ENCODE measurements at regions not wholly inside any gene's neighbourhood (a gene's known extent, or its start where the extent isn't known, plus 50 kb on each side); places are given as distances from the start of the nearest gene placed in this dataset.

- no peak for DNase-seq
Measured at GRCh38 chr5:128736553-128736952, 198.5 kb upstream of the FBN2 start.

- no peak for DNase-seq
Measured at GRCh38 chr5:128749136-128749898, 211.3 kb upstream of the FBN2 start.

GRCh38 chr5:128750155-128750554 lies 212.1 kb upstream of the FBN2 start:
- DNase-seq, result no peak

- DNase-seq, result no peak
Measured at GRCh38 chr5:128757196-128757959, 207.9 kb upstream of the SLC27A6 start.

GRCh38 chr5:128762661-128763306 lies 202.5 kb upstream of the SLC27A6 start:
- no peak for DNase-seq

GRCh38 chr5:128763321-128763720 lies 202.0 kb upstream of the SLC27A6 start:
- no peak for DNase-seq

- no peak for DNase-seq
Measured at GRCh38 chr5:128764601-128765310, 200.5 kb upstream of the SLC27A6 start.

- DNase-seq, result no peak
Measured at GRCh38 chr5:128765448-128766061, 199.7 kb upstream of the SLC27A6 start.

- no peak for DNase-seq
Measured at GRCh38 chr5:128766406-128766805, 198.9 kb upstream of the SLC27A6 start.

GRCh38 chr5:128770907-128771306 lies 194.4 kb upstream of the SLC27A6 start:
- DNase-seq, result no peak

- no peak for DNase-seq
Measured at GRCh38 chr5:128772356-128772755, 192.9 kb upstream of the SLC27A6 start.

GRCh38 chr5:128773378-128773777 lies 191.9 kb upstream of the SLC27A6 start:
- no peak for DNase-seq

GRCh38 chr5:128774605-128775004 lies 190.7 kb upstream of the SLC27A6 start:
- DNase-seq, result no peak

GRCh38 chr5:128775558-128775957 lies 189.7 kb upstream of the SLC27A6 start:
- DNase-seq, result no peak

GRCh38 chr5:128777052-128777451 lies 188.2 kb upstream of the SLC27A6 start:
- peak; percentile 36 for DNase-seq

- no peak for DNase-seq
Measured at GRCh38 chr5:128778474-128778873, 186.8 kb upstream of the SLC27A6 start.

- DNase-seq, result no peak
Measured at GRCh38 chr5:128782446-128782845, 182.8 kb upstream of the SLC27A6 start.

- no peak for DNase-seq
Measured at GRCh38 chr5:128784726-128785125, 180.6 kb upstream of the SLC27A6 start.

GRCh38 chr5:128791312-128791711 lies 174.0 kb upstream of the SLC27A6 start:
- peak; percentile 1 for DNase-seq

GRCh38 chr5:128796506-128796905 lies 168.8 kb upstream of the SLC27A6 start:
- DNase-seq, result no peak

- no peak for DNase-seq
Measured at GRCh38 chr5:128798871-128799270, 166.4 kb upstream of the SLC27A6 start.

GRCh38 chr5:128799945-128800344 lies 165.3 kb upstream of the SLC27A6 start:
- DNase-seq, result no peak

- no peak for DNase-seq
Measured at GRCh38 chr5:128800377-128800776, 164.9 kb upstream of the SLC27A6 start.
